Ramos (cell line): ENCODE measurements at regions not wholly inside any gene's neighbourhood (a gene's known extent, or its start where the extent isn't known, plus 50 kb on each side); places are given as distances from the start of the nearest gene placed in this dataset.

Experiments
- in situ Hi-C: fragments of 300-500 bp; cut with MboI; formaldehyde crosslinking; loops from one replicate; pipeline ENCODE4 v1.14.3; 2022; ENCODE audit warnings: low sequenced_read_pairs; ENCODE audit not compliant: unreplicated experiment

GRCh38 chr6:155523821-155524651 is 68.4 kb upstream of the NOX3 start:
- in situ Hi-C loops, result loop anchor here (10.0 kb wide), 1 partner anchor 189 kb away; no protein-coding TSS in a partner anchor

DNA sequence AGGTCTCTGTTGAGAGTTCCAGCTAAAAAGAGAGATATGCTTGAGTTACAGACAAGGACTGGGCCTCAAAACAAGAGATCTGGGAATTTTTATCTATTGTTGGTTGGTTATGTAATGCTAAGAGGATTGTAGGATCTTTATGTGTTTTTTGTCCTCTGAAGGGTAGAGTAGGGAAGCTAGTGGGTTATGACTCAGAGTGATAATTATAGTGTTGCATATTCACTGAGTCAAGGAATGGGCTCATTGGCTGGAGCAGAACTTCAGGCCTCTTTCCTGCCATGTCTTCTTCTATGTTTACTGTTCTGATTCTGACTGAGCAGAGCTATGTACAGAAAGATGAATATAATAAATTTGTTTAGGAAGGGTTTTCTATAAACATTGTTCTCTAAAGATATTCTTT is 66.1 kb upstream of the NOX3 start:
- in situ Hi-C loops, result loop anchor here (10.0 kb wide), 1 partner anchor 187 kb away; no protein-coding TSS in a partner anchor

- in situ Hi-C loops, result loop anchor here (10.0 kb wide), 1 partner anchor 185 kb away; no protein-coding TSS in a partner anchor
Measured at GRCh38 chr6:155520078-155520477, 64.4 kb upstream of the NOX3 start.

GRCh38 chr6:155519176-155519738 is 63.6 kb upstream of the NOX3 start:
- in situ Hi-C loops, result no loop called here

DNA sequence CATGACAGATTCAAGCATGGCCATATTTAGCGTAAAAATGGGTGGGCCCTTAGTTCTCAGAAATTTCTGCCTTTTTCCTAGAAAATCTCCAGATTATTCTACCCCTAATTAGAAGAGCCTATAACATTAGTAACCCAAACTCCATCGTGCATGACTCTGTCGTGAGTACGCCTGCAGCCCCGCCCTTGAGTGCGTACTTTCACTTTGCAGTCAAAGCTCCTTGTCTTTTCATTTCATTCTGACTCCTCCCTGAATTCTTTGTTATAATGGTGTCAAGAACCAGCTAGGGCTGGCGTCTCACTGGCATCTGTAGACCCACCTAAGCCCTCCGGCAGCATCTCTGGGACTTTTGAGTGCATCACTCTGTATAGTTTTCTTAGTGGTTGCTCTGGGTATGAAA is 61.7 kb upstream of the NOX3 start:
- in situ Hi-C loops, result no loop called here

DNA sequence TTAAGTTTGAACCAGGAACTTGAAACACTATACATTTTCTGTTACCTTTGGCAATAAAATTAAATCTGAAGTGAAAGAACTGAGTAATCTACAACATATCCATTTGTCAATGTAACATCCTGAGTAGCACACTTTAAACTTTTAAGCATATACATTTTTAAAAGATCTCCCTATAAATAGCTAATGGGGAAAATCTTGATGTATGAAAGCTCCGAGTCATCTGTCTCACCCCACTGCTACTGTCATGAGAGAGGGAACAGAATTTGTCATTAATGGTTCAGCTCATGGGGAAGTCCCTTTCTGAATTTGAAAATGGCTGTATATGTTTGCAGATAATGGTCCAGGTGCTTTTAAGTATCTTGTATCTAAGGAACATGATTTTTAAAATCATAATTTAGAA is 55.2 kb upstream of the NOX3 start:
- in situ Hi-C loops, result no loop called here

DNA sequence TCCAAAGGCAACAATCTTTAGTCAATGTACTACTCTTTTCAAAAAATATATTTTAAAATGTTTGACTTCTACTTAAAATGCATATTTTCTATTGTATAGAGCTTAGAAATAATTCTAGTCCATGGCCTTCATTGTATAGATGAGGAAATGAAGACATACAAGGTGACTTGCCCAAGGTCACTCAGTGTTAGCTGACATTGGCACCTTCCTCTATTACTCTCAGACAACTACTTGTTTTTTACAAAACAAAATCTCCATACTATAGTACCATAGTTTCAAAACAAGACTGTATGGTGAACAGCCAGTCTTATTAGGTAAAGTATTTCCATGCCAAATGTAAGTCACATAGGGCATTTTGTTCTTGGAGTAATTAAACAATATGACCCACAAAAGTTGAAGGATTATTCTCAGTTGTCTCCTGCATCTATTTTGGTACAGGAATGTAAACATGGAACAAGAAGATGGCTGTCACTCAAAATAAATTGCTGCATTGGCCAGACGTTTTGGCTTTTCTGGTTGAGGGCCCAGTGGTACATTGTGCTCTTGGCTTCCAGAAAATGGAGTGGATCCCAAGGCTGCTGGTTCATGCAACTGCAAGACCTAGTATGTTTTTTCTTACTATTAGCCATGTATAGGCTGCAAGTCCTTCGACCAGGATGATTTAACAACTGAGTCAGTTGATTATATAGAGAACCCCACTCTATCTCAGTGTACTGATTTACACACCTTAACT is 54.3 kb upstream of the NOX3 start:
- in situ Hi-C loops, result no loop called here

GRCh38 chr6:155505608-155505989 is 50.0 kb upstream of the NOX3 start:
- in situ Hi-C loops, result no loop called here
